GM21528 (cell line): ENCODE measurements at regions not wholly inside any gene's neighbourhood (a gene's known extent, or its start where the extent isn't known, plus 50 kb on each side); places are given as distances from the start of the nearest gene placed in this dataset.

Source experiments
- ATAC-seq: cut with Tn5 transposase; IDR thresholded peaks from one replicate; pipeline ENCODE4 v1.9.1; 2021; ENCODE audit warnings: mild to moderate bottlenecking, moderate library complexity; ENCODE audit not compliant: unreplicated experiment, low FRiP score

- ATAC-seq = no peak
These were observed 205.6 kb downstream of the ALDH8A1 start for GRCh38 chr6:134744301-134744700.

- no peak for ATAC-seq
These were observed 208.7 kb downstream of the ALDH8A1 start for GRCh38 chr6:134741200-134741536.

- no peak for ATAC-seq
These were observed 209.3 kb downstream of the ALDH8A1 start for GRCh38 chr6:134740473-134741199.

GRCh38 chr6:134740027-134740373, 209.9 kb downstream of the ALDH8A1 start:
- ATAC-seq = no peak

- no peak for ATAC-seq
These were observed 210.4 kb downstream of the ALDH8A1 start for GRCh38 chr6:134739299-134740026.

GRCh38 chr6:134738211-134738885, 211.6 kb downstream of the ALDH8A1 start:
- ATAC-seq = no peak

- ATAC-seq = no peak
These were observed 214.4 kb downstream of the ALDH8A1 start for GRCh38 chr6:134735461-134735860.

- no peak for ATAC-seq
These were observed 215.5 kb downstream of the ALDH8A1 start for GRCh38 chr6:134734312-134734869.

- ATAC-seq = no peak
These were observed 216.1 kb downstream of the ALDH8A1 start for GRCh38 chr6:134733801-134734200.

- no peak for ATAC-seq
These were observed 217.1 kb downstream of the ALDH8A1 start for GRCh38 chr6:134732763-134733162.

GRCh38 chr6:134731615-134732014, 218.3 kb downstream of the ALDH8A1 start:
- no peak for ATAC-seq

- no peak for ATAC-seq
These were observed 219.9 kb downstream of the ALDH8A1 start for GRCh38 chr6:134730013-134730412.

GRCh38 chr6:134729561-134729960, 220.3 kb downstream of the ALDH8A1 start:
- no peak for ATAC-seq

GRCh38 chr6:134727081-134727480, 222.8 kb downstream of the ALDH8A1 start:
- no peak for ATAC-seq

- no peak for ATAC-seq
These were observed 224.3 kb downstream of the ALDH8A1 start for GRCh38 chr6:134725590-134725989.

GRCh38 chr6:134724771-134725340, 225.0 kb downstream of the ALDH8A1 start:
- ATAC-seq = no peak

- no peak for ATAC-seq
These were observed 226.6 kb downstream of the ALDH8A1 start for GRCh38 chr6:134723081-134723871.

- ATAC-seq = no peak
These were observed 227.6 kb downstream of the ALDH8A1 start for GRCh38 chr6:134722200-134722870.

GRCh38 chr6:134721060-134721405, 228.9 kb downstream of the ALDH8A1 start:
- no peak for ATAC-seq
